ENCODE measurements at regions not wholly inside any gene's neighbourhood (a gene's known extent, or its start where the extent isn't known, plus 50 kb on each side); places are given as distances from the start of the nearest gene placed in this dataset.

GRCh38 chr1:223057569-223058093 is 85.4 kb downstream of the TLR5 start:
- no peak for ATAC-seq
